ENCODE measurements at regions not wholly inside any gene's neighbourhood (a gene's known extent, or its start where the extent isn't known, plus 50 kb on each side); places are given as distances from the start of the nearest gene placed in this dataset.
"Not testable (repeated sequence)": the region's sequence is repeated elsewhere in the genome, so short reads cannot be mapped to it uniquely, and the experiment has no call there.

DNA sequence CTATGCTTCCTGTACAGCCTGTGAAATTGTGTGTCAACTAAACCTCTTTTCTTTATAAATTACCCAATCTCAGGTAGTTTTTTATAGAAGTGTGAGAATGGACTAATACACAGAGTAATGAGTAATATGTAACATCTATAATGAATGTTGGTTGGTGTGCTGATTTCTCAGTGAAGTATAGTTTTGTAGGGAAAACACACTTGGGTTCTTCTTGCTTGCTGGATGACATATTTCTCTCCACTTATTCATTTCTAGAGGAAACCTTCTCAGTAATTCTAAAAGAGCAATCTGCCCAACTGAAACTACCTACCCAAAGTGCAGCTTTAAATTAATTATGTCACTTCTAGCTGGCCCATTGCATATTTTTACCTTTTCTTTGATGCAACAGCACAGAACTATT lies 81.1 kb upstream of the RORB start:
- ATAC-seq, result no peak
- TF ChIP-seq, protein P1, sequence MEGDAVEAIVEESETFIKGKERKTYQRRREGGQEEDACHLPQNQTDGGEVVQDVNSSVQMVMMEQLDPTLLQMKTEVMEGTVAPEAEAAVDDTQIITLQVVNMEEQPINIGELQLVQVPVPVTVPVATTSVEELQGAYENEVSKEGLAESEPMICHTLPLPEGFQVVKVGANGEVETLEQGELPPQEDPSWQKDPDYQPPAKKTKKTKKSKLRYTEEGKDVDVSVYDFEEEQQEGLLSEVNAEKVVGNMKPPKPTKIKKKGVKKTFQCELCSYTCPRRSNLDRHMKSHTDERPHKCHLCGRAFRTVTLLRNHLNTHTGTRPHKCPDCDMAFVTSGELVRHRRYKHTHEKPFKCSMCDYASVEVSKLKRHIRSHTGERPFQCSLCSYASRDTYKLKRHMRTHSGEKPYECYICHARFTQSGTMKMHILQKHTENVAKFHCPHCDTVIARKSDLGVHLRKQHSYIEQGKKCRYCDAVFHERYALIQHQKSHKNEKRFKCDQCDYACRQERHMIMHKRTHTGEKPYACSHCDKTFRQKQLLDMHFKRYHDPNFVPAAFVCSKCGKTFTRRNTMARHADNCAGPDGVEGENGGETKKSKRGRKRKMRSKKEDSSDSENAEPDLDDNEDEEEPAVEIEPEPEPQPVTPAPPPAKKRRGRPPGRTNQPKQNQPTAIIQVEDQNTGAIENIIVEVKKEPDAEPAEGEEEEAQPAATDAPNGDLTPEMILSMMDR (IDR thresholded peaks at IDR 0.05), result no peak

GRCh38 chr9:74424488-74424887 lies 72.6 kb upstream of the RORB start:
- H3K36me3 ChIP-seq; ATAC-seq; intact Hi-C loops (cut with DNase I): not testable (repeated sequence)

More for the DNA sequence above, 81.1 kb upstream of the RORB start:
- no peak overlapping the region for H3K4me3 ChIP-seq
- no peaks in the 10 kb centered on the region for H3K4me1 ChIP-seq
- H3K27me3 ChIP-seq, result no peaks in the 10 kb centered on the region
- no peak for DNase-seq
- no peak overlapping the region for H3K27ac ChIP-seq
- intact Hi-C loops (cut with DNase I), result no loop called here
- H3K9me3 ChIP-seq, result no peaks in the 10 kb centered on the region
- no peaks in the 10 kb centered on the region for H3K36me3 ChIP-seq

DNA sequence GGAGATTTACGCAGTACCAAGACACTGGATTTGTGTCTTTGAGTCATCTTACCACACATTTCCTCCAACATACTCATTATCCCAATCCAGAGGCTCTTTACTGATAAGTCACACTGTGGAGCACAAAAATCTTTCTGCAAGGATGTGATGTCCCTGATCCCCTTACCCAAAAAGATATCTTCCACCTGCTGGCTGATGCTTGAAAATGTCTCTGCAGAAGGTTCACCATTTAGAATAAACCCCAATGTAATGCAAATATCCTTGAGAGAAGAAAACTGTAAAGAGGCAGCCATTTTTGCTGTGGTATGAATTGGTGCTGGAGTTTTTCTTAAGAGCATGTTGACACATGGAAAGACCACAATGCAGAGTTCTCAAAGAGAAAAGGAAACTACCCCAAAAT lies 65.7 kb upstream of the RORB start:
- Histone ChIP-seq H3K27me3 (no peaks in the 10 kb centered on the region), H3K4me1 (no peaks in the 10 kb centered on the region), H3K4me3 (no peak overlapping the region), H3K9me3 (no peaks in the 10 kb centered on the region), H3K36me3 (no peaks in the 10 kb centered on the region), H3K27ac (no peak overlapping the region)
- TF ChIP-seq, protein P1 (IDR thresholded peaks at IDR 0.05), result no peak
- no peak for ATAC-seq
- intact Hi-C loops (cut with DNase I), result no loop called here
- DNase-seq, result no peak

More at GRCh38 chr9:74424488-74424887, 72.6 kb upstream of the RORB start:
- not testable (repeated sequence) for H3K27ac ChIP-seq, DNase-seq, H3K4me1 ChIP-seq, H3K27me3 ChIP-seq, H3K9me3 ChIP-seq, H3K4me3 ChIP-seq

DNA sequence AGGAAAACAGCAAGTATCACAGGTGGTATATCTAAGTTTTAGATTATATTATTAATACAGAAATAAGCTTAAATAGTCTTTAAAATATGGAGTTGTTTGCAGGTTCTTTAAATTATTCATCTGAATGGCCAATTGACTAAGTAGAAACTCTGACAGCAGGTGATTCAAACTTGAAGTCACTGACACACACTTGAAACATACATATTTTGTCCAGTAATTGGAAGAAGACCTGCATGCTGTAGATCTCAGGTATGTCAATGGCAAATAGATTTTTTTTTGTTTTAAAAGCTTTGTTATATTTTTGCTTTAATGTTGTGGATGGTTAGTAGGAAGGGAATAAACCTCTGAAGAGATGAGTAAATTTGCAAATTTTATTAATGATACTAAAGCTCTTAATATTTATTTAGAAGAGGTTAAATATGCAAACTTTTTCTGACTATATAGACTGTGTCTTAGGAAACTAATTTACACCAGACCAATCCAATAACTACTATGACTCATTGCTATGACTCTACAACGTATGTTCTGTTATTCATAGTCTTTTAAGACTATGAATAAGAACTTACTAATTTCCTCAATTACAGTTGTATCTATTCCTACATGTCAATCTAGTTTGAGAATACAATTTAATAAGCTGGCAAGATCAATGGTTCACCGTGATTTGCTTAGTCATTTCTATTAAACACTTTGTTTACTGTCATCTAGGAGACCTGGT lies 53.9 kb upstream of the RORB start:
- no peak for DNase-seq
- intact Hi-C loops (cut with DNase I), result no loop called here
- H3K36me3 ChIP-seq, result no peaks in the 10 kb centered on the region
- no peaks in the 10 kb centered on the region for H3K4me1 ChIP-seq
- ATAC-seq, result no peak
- TF ChIP-seq, protein P1 (IDR thresholded peaks at IDR 0.05), result no peak
- no peaks in the 10 kb centered on the region for H3K9me3 ChIP-seq
- H3K27ac ChIP-seq, result no peak overlapping the region
- H3K4me3 ChIP-seq, result no peak overlapping the region
- no peaks in the 10 kb centered on the region for H3K27me3 ChIP-seq

- ATAC-seq, result no peak
- intact Hi-C loops (cut with DNase I), result no loop called here
- no peak for DNase-seq
Measured at GRCh38 chr9:74444369-74444768, 52.8 kb upstream of the RORB start.

More at GRCh38 chr9:74444369-74444768, 52.8 kb upstream of the RORB start:
- no peak overlapping the region for H3K27ac ChIP-seq
- TF ChIP-seq, protein P1 (IDR thresholded peaks at IDR 0.05), result no peak
- H3K27me3 ChIP-seq, result no peaks in the 10 kb centered on the region
- no peak overlapping the region for H3K4me3 ChIP-seq
- no peaks in the 10 kb centered on the region for H3K36me3 ChIP-seq
- H3K9me3 ChIP-seq, result no peaks in the 10 kb centered on the region
- H3K4me1 ChIP-seq, result no peaks in the 10 kb centered on the region
